HL-60 (cell line): ENCODE measurements at regions not wholly inside any gene's neighbourhood (a gene's known extent, or its start where the extent isn't known, plus 50 kb on each side); places are given as distances from the start of the nearest gene placed in this dataset.

ENCODE experiments used
- CTCF ChIP-seq: IDR thresholded peaks from one replicate; pipeline ENCODE4 v1.5.1; 2011; ENCODE audit warnings: low read length, control low read depth, inconsistent platforms; ENCODE audit not compliant: insufficient read depth
- POLR2AphosphoS5 ChIP-seq: IDR thresholded peaks from 2 replicates; pipeline ENCODE4 v1.6.1; 2012; ENCODE audit warnings: low read depth

- TF ChIP-seq POLR2AphosphoS5 (no peak), CTCF (no peak)
Observed at GRCh38 chr7:106765727-106766355, 99.2 kb upstream of the PIK3CG start.
